HS-27A (cell line): ENCODE measurements at regions not wholly inside any gene's neighbourhood (a gene's known extent, or its start where the extent isn't known, plus 50 kb on each side); places are given as distances from the start of the nearest gene placed in this dataset.

Source experiments
- DNase-seq: peaks from one replicate; pipeline ENCODE4 v3.0.0-alpha.2; 2012; ENCODE audit warnings: low read depth, missing footprints

DNA sequence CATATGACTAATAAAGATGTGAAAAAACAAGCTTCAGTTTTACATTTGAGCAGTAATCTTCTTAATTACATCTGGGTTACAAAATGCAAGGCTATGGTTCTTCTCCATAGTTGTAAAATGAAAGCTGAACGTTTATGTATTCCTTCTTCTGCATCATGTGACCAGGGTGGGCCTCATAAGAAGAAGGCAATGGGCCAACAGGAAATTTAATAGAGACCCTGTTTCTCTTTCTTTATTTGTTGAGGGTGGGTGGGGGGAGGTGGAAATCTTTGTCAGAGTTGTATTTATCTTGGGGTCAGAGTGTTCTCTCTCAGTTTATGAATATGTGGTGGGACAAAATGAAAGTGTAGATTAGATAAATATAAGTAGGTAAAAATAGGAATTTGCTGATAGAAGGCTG is 418.8 kb downstream of the TLE4 start:
- no peak for DNase-seq

DNA sequence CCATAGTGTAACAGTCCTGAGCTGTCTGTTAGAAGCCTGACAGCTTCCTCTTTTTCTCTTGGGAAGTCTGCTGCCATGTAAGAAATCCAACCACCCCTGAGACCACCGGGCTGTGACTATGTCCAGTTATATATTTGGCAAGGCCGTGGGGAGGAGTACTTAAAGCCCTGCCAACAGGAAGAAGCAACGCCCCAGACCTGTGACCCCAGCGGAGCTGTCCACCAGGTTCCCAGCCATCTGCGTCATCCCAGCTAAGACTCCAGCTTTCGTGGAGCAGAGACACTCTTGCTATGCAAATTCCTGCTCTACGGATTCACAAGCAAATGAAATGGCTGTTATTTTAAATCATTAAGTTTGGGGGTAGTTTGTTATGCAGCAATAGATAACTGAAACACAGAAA is 417.3 kb downstream of the TLE4 start:
- no peak for DNase-seq

DNA sequence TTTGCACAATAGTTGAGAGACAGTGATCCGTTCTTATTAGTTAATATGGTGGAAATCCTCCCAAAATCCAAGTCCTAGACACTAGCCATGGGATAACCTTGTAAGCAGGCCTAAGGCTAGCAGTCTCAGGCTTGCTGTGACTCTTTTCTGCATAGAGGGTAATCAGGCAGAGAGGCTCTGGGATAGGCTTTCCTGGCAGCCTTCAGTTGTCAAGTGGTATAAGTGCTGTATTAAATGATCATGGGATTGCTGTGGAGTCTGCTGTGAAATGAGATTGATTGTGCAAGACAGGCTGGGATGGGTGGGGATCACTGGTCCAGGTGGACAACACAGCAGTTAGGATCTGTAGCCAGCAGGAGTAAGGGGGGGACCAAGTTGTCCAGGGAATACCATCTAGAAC is 416.4 kb downstream of the TLE4 start:
- DNase-seq = no peak

DNA sequence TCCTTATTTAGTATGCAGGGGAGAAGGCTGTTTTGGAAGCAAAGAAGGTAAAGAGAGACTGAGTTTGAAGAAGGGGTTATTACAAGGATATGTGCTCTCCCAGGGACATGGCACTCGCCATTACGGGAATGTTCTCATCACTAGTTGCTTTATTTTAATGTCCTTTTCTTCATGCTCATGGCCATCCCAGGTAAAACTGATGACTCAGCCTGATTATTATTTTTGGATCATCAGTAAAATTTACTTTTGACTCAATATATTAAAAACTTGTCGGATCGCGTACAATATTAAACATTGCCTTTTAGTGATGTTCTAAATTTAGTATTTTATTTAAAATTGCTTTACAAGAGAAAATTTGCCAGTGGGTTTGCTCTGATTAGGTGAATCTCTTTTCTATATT is 414.7 kb downstream of the TLE4 start:
- DNase-seq = no peak

DNA sequence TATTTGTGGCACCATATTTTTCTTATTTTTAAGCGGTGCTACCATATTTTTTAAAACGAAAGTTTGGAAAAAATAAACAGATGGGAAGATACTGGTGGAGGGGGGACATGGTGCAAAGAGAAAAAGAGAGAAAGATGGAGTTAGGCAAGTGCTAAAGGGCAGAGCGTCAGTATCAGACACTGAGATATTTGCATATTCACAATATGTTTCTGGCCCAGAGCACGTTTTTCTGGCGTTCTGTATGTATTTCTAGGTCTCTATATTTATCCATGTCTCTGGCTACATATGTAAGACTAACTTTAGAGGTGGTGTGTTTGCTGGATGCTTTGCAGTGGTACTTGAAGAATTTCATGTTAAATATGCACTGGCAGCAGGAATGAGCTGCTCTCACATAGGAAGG is 414.0 kb downstream of the TLE4 start:
- no peak for DNase-seq

DNA sequence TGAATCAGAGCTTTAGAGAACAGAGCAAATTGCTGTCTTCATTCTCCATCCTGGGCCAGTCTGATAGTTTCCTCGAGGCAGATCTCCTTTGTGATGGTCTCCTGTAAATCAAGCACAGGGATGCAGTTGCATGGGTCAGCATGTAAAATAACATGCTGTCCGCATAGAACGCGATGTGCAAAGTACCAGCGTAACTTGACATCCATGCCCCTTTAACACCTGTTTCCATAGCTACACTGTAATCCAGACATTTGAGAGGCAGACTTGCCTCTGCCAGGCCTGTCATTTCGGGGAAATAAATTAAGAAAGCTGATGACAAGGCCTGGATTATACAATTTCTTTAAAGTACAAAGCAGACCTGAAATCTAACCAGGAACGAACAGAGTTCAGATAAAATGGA is 413.5 kb downstream of the TLE4 start:
- no peak for DNase-seq

DNA sequence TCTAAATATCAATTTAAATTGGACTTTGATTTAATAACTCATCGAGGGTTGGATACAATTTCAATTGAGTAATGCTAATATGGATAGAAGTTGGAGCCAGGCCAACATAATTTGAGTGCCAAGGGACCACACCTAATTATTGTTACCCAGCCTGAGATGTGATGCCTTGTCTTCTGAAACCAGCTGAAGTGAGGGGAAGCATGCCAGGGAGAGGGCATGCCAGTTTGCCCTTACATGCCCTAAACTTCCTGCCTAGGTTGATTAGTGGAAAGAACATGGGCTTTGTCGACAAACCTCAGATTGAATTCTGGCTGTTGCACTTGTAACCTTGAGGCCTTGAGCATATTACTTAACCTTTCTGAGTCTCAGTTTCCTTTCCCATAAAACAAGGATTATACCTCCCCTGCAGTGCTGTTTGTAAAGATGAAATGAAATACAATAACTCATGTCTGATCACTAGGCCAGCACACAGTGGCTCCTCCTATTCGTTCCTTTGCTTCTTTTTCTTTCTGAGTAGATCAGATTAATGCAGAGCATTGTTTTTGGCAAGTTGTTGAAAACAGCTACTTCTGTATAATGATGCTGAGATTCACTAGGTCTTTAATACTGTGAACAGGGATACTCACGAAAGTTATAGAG is 412.8 kb downstream of the TLE4 start:
- no peak for DNase-seq

DNA sequence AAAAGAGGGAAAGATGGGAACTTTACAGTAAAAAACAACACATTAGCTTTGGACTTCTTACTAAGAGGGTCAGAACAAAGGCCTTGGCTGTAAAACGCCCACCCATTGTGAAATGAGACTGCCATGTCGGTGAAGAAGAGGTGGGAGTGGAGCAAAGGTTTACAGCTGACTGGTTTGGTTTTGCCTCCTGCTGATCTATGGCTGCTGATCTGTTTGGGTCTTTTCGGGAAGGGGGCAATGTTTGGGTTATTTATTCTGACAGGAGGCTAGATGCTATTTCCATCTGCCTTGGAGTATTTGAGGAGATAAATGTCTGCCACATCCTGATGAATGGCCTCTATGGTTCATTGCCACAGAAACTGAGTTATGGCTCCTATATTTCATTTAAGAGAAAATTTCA is 408.7 kb downstream of the TLE4 start:
- no peak for DNase-seq

DNA sequence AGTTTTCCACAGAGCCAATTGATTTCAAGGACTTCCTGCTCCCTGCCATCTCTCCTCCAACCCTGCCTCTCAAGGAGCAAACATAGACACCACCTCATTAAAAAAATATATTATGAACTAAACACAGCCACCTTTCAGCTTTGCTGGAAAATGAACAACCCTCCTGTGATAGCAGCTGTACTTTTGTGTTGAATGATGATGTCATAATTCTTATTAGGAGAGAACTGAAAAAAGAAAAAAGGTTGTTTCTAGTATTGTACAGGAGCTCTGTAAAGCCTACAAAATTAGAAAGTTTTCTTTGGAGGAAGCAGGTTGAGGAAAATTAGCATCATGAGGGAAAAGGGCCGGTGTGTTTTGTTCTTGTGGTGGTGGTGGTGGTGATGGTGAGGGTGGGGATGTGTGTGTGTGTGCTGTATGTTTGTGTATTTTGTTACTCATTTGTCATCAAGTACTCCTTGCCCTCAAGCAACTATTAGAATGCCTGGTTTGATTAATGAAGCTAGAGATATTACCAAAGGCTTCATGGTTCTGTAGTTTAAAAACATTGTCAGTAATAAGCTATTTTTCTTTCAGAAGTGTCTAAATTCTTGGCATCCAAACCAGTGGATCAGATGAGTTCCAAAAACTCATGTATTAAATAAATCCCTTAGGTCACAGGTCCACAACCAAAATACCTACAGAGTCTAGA is 405.9 kb downstream of the TLE4 start:
- no peak for DNase-seq

DNA sequence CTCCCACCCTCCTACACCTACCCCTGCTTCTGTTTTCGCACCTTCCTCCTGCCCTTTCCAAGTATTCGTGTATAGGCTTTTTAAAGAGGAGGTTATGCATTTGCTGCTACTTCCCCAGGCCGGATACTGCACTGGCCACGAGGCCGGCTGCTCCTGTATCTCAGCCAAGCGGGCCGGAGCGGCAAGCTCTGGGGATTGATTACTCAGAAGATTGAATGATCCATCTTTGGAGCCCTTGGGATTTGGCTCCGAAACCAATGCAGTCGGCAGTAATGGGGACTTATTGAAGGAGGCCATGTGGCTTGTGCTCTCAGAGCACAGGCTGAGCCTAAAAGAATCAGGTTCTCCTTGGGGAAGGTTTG is 405.3 kb downstream of the TLE4 start:
- DNase-seq = no peak

DNA sequence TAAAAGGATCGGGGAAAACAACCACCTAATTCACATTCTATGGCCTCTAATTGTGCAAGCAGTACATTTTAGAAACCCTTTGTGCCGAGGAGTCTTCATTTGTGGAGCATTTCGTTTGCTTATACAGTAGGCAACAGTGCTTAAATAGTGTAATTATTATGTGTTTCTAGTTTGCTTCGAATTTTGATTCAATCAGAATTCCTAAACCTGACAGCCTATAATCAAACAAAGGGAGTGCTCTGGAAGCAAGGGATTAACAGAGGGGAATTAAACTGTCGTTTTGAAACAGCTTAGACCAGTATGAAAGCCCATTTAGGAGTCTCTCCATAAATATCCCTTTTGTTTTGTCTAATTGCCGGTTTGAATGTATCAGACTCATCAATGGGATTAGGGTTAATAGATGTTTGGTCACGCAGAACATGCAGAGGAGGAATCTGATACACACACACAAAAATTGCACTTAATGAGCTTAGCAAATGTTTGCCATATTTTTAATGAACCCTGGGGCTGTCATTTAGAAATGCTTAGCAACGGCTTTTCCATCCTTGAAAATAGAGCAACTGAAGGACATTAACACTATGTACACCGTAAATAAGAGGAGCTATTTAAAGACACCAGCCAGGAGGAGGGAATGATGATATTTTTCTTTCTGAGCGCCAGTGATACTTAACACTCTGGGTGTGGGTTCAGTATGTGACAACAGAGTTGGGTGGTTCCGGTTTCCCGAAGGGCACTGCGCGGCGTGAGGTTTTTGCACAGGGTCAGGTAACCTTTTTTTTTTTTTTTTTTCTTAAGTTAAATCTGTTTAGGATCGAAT is 404.7 kb downstream of the TLE4 start:
- DNase-seq = no peak

DNA sequence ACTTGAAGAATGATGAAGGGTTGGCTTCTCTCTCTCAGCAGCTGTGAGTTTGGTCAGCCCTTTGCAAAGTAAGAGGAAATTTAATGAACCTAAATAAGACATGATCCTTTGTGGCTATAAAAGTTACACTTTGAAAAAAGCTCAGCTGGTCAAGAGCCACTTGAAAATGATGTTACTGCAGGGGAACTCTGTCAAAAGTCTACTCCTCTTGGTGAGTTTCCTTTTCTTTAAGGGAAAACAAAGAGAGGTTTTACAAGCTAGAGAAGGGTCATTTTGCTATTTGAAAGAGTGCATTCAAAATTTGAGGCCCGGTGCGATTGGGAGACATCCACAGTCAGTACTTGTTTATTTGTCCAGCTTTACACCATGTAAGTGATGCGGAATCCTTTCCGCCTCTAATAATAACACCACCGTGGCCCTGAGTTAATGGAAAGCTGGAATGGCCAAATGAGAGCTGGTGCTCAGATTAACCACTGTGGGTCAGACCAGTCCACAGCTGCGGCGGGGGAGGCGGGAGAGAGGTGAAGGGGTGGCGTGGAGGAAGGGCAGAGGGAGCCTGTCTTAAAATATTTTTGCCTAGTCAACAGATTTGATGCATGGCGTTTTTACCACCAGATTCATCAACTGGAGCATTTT is 404.0 kb downstream of the TLE4 start:
- DNase-seq = no peak

DNA sequence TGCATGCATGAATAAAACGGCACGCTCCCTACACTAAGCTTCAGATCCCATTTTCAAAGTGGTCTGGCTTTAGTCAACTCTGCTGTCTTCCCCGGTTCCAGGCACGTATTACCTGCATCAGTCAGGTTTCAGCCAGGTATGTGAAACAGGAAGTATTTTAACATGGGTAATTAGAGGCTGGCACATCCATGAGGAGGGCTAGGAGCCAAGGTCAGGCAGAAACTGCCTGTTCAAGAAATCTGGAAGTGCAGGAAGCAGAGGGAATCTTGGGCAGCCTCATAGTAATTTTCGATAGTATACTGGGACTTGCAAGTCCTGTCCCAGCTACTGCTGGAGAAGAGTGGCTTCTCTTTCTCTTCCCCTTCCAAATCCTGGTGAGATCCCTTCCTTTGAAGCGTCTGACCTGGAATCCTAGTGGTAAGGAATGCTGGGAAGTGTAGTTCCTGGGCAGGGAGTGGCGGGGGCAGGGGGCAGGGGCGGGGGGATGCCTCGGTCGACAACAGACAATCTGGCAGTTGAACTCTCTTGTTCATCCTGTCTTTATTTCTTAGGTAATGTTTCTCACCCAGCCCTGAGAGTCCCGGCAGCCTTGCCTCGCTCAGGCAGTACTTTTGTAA is 403.1 kb downstream of the TLE4 start:
- no peak for DNase-seq

DNA sequence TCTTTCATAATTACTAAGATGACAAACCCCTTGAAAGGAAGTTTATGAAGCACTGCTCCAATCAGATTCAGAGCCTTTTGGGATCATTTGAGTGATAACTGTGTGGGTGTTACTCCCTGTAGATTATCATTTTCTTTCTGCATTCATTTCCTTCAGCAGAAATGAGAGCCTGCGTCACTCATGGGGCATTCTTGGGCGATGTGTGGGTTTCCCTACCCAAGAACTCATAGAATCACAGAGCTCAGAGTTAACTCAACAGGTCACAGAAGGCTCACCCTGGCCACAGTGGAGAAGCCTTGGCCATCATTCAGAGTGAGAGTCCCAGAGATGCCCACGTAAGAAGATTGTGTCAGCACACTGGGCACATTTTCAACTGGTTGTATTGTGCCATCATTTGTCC is 401.9 kb downstream of the TLE4 start:
- no peak for DNase-seq

DNA sequence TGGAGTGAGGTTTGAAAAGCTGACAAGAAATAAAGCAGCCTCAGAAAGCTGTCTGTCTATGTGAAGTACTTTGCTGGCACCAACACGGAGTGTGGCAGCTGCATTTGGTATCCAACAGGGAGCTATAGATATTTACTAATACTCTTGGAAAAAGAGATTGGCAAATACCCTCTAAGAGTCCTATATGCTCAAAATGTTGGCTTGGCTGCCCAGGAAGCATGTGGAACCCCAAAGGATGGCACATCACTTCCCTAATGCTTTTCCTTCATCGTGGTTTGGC is 398.3 kb downstream of the TLE4 start:
- no peak for DNase-seq

DNA sequence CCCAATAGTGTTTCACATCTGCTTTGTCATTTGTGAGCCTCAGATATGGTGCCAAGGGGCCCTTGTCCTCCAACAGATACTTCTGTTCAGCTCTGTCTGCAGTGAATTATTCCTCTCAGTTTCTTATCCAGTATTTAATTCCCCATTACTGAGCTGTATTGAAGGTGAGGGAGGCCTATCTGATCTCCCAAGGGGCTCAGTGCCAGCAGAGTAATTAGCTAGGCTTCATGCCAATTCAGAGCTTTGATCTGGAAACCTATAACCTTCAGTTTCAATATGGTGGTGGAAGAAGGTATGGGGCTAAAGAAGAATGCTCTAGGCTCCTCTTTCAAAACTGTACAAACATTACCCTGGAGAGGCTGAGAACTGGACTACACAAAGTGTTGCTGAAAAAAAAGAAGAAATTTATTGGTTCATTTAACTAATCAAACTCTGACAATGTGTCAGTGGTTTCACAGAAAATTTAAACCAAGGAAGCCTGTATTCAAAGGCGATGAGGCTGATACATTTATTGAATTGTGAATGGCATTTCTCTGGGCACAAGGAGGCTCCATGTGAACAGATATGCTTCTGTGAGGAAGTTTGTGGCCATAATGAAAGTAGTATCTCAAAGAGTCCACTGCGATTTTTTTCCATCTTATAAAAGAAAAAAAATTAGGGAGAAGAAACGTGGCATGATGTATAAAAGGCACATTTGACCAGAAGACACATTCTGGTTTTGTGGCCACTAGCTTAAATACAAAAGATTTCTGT is 397.8 kb downstream of the TLE4 start:
- no peak for DNase-seq

DNA sequence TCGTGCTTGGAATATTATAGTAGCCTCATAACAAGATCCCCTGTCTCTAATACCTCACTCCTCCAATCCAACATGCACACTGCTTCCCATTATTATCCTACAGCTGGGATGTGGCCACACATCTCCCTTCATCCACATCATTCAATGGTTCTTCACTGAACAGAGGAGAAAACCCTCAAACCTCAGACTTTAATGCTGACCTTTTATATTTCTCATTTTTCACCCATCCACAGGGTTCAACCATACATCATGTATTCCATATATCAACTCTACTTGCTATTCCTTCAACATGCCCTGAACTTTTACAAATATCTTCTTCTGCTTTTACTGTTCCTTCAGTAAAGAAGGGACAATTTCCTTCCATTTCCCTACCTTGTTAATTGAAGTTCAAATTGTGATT is 396.8 kb downstream of the TLE4 start:
- no peak for DNase-seq

DNA sequence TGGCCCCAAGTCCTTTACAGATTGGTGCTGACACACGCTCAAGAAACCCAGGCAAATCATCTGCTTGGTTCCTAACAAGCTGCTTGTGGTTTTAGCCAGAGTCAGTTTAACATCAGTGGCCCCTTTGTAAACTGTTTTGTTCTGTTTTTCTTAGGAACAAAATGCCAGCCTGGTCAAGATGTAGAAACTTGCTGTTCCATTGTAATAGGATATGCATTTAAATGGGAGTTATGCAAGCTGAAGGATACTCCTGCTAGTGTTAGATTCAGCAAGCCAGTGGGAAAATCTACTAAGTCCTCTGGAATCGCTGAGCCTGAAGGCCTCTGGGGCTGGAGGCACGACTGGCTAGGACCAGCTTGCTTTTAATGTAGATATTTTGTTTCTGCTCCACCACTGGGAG is 391.1 kb downstream of the TLE4 start:
- DNase-seq = no peak

DNA sequence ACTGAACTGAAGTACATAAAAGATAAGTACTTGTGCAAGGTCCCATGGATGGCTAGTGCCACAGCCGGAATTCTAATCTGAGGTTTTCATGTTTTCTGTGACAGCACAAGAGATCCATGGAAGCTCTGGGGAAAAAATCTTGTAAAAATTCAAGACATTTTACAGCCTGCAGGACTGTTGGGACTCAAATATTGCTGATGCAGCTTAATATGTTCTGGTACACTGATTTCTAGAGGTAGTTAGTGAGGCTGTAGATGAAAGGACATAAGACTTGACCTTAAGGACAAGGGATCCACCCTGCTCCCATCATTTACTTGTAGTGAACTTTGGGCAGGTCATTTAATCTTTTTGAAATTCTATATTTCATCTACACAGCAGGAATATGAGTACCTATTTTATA is 390.4 kb downstream of the TLE4 start:
- DNase-seq = no peak

DNA sequence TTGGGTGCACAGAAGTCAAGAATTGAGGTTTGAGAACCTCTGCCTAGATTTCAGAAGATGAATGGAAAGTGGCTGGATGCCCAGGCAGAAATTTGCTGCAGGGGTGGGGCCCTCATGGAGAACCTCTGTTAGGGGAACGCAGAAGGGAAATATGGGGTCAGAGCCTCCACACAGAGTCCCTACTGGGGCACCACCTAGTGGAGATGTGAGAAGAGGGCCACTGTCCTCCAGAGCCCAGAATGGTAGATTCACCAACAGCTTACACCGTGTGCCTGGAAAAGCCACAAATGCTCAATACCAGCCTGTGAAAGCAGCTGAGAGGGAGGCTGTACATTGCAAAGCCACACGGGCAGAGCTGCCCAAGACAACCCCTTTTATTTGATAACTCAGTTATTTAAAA is 383.5 kb downstream of the TLE4 start:
- no peak for DNase-seq

DNA sequence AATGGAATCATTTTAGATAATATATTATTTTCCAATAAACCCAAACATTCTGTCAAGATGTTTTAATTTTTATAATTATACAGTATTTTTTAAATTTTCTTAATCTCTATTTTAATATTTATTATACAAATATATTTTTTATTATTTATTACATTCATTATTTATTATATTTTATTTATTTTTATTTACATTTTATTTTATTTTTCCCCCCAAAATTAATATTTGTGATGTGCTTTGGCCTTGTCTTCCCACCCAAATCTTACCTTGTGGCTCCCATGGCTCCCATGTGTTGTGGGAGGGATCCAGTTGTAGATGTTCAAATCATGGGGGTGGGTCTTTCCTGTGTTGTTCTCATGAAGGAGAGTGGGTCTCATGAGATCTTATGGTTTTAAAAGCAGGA is 382.1 kb downstream of the TLE4 start:
- no peak for DNase-seq

DNA sequence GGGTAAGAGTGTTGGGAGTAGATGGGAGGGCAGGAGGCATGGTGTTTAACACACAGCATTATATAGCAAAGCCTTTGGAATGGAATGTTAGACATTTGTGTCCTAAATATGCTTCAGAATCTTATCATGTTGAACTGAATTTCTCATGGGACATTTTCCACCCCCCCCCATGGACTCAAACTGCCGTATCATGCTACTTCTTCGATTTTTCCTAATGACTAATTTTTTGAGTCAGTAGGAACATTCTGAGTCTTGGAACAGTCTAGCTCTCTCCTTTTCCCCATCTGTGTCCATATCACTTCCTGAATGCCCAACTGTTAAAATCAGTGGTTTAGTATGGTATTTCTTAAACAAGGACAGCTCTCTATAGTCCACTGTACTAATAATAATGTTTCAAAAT is 380.6 kb downstream of the TLE4 start:
- peak; percentile 23 for DNase-seq
